ENCODE measurements at regions not wholly inside any gene's neighbourhood (a gene's known extent, or its start where the extent isn't known, plus 50 kb on each side); places are given as distances from the start of the nearest gene placed in this dataset.

GRCh38 chr3:72120806-72121778 is 336.1 kb upstream of the PROK2 start:
- CTCF ChIA-PET = no interaction called here
- TF ChIP-seq CTCF (conservative IDR thresholded peaks at IDR 0.05) (no peak), EZH2 (IDR thresholded peaks at IDR 0.05; ENCODE audit: low read depth) (no peak)
- POLR2A ChIA-PET (ENCODE audit: unreplicated experiment) = no interaction called here

DNA sequence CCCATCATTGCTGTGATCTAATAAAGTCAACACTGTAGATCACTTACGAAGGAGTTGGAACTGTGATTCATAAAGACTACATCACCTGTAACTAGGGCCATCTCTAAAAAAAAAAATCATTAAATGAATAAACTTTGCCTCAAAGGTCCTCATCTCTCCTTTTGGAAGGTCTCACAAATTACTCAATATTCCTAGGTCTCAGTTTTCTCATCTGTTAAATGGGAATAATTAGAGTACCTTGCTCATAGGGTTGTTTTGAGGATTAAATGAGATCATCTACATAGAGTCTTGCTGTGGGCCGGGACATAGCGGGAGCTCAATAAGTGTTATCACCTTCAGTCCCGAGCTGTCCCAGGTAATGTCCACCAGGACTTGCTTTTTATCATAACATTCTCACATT is 335.1 kb upstream of the PROK2 start:
- no peak overlapping the region for H3K4me3 ChIP-seq

More at GRCh38 chr3:72120806-72121778, 336.1 kb upstream of the PROK2 start:
- intact Hi-C loops (cut with micrococcal nuclease; ENCODE audit: unreplicated experiment) = no loop called here
- H3K36me3 ChIP-seq (ENCODE audit: low read depth) = no peaks in the 10 kb centered on the region
- H3K27ac ChIP-seq = no peak overlapping the region
- H3K79me2 ChIP-seq (ENCODE audit: low read depth) = no peaks in the 10 kb centered on the region
- no peaks in the 10 kb centered on the region for H3K9me3 ChIP-seq (ENCODE audit: insufficient read depth, low read depth)
- no peaks in the 10 kb centered on the region for H3K9me2 ChIP-seq (ENCODE audit: insufficient read depth)
- no peaks in the 10 kb centered on the region for H3K4me1 ChIP-seq (replicated peaks; ENCODE audit: insufficient read depth)
- H2AFZ ChIP-seq = no peak overlapping the region
- no peak overlapping the region for H3K4me2 ChIP-seq
- H3K27me3 ChIP-seq (ENCODE audit: insufficient read depth, low read depth) = no peaks in the 10 kb centered on the region
- no peak overlapping the region for H3K4me3 ChIP-seq
- BruUV-seq (replicated peaks) = no TSS peak
- no peaks in the 10 kb centered on the region for H3F3A ChIP-seq (ENCODE audit: insufficient read depth, low read depth)
- DNase-seq = no peak
- H4K20me1 ChIP-seq (ENCODE audit: insufficient read depth) = no peaks in the 10 kb centered on the region

DNA sequence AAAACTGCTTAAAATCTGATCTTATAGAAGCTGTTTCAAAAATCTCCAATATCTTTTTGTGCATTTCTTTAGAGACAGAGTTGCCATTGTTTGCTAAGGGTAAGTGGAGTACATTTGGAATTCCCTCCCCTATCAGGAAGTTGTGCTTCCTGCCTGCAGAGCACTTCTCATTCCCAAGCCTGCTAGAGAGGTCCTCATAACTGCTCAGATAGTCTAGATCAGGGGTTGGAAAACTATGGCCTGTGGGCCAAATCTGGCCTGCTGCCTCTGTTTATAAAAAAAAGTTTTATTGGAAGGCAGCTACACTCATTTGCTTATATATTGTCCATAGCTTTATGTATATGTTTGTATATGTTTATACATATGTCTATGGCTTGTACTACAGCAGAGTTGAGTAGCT is 333.7 kb upstream of the PROK2 start:
- Histone ChIP-seq H3K4me2 (no peak overlapping the region), H3F3A (ENCODE audit: insufficient read depth, low read depth) (no peaks in the 10 kb centered on the region), H3K27me3 (ENCODE audit: insufficient read depth, low read depth) (no peaks in the 10 kb centered on the region), H4K20me1 (ENCODE audit: insufficient read depth) (no peaks in the 10 kb centered on the region), H3K4me3 (no peak overlapping the region), H3K4me1 (replicated peaks; ENCODE audit: insufficient read depth) (no peaks in the 10 kb centered on the region), H3K27ac (no peak overlapping the region), H3K79me2 (ENCODE audit: low read depth) (no peaks in the 10 kb centered on the region), H3K9me3 (ENCODE audit: insufficient read depth, low read depth) (no peaks in the 10 kb centered on the region), H2AFZ (no peak overlapping the region), H3K9me2 (ENCODE audit: insufficient read depth) (no peaks in the 10 kb centered on the region), H3K36me3 (ENCODE audit: low read depth) (no peaks in the 10 kb centered on the region)
- TF ChIP-seq CTCF (conservative IDR thresholded peaks at IDR 0.05) (no peak), EZH2 (IDR thresholded peaks at IDR 0.05; ENCODE audit: low read depth) (no peak)
- no peak for DNase-seq
- intact Hi-C loops (cut with micrococcal nuclease; ENCODE audit: unreplicated experiment) = no loop called here
- BruUV-seq (replicated peaks) = no TSS peak
- CTCF ChIA-PET = no interaction called here
- POLR2A ChIA-PET (ENCODE audit: unreplicated experiment) = interaction anchor here (0.6 kb wide), 1 partner anchor 323 kb away, joined by 18 read pairs; no protein-coding TSS in a partner anchor

More for the DNA sequence above, 335.1 kb upstream of the PROK2 start:
- no peaks in the 10 kb centered on the region for H3F3A ChIP-seq (ENCODE audit: insufficient read depth, low read depth)
- intact Hi-C loops (cut with micrococcal nuclease; ENCODE audit: unreplicated experiment) = no loop called here
- H4K20me1 ChIP-seq (ENCODE audit: insufficient read depth) = no peaks in the 10 kb centered on the region
- no peaks in the 10 kb centered on the region for H3K36me3 ChIP-seq (ENCODE audit: low read depth)
- TF ChIP-seq CTCF (conservative IDR thresholded peaks at IDR 0.05) (no peak), EZH2 (IDR thresholded peaks at IDR 0.05; ENCODE audit: low read depth) (no peak)
- no peaks in the 10 kb centered on the region for H3K27me3 ChIP-seq (ENCODE audit: insufficient read depth, low read depth)
- H3K79me2 ChIP-seq (ENCODE audit: low read depth) = no peaks in the 10 kb centered on the region
- ChIA-PET CTCF (no interaction called here), POLR2A (ENCODE audit: unreplicated experiment) (no interaction called here)
- no TSS peak for BruUV-seq (replicated peaks)
- no peak for DNase-seq
- no peaks in the 10 kb centered on the region for H3K9me2 ChIP-seq (ENCODE audit: insufficient read depth)
- no peak overlapping the region for H3K4me2 ChIP-seq
- no peak overlapping the region for H2AFZ ChIP-seq
- no peak overlapping the region for H3K27ac ChIP-seq
- no peaks in the 10 kb centered on the region for H3K4me1 ChIP-seq (replicated peaks; ENCODE audit: insufficient read depth)
- H3K9me3 ChIP-seq (ENCODE audit: insufficient read depth, low read depth) = no peaks in the 10 kb centered on the region
